ENCODE measurements at regions not wholly inside any gene's neighbourhood (a gene's known extent, or its start where the extent isn't known, plus 50 kb on each side); places are given as distances from the start of the nearest gene placed in this dataset.
"Not testable (repeated sequence)": the region's sequence is repeated elsewhere in the genome, so short reads cannot be mapped to it uniquely, and the experiment has no call there.

GRCh38 chr4:130995988-130996387, 1900.0 kb downstream of the C4orf33 start:
- H4K20me1 ChIP-seq, result no peaks in the 10 kb centered on the region
- TF ChIP-seq Cebpa-rat (IDR thresholded peaks at IDR 0.05), result no peak
- no peak overlapping the region for H3K4me2 ChIP-seq
- no peaks in the 10 kb centered on the region for H3K4me1 ChIP-seq
- no peak overlapping the region for H3K4me3 ChIP-seq
- H3K9ac ChIP-seq, result no peak overlapping the region
- no peak overlapping the region for H3K27ac ChIP-seq
- no peaks in the 10 kb centered on the region for H3K36me3 ChIP-seq
- no peaks in the 10 kb centered on the region for H3K27me3 ChIP-seq
- no peaks in the 10 kb centered on the region for H3K9me3 ChIP-seq (replicated peaks in 1 of 11)

- no peak for TF ChIP-seq Cebpa-rat (IDR thresholded peaks at IDR 0.05)
- Histone ChIP-seq H3K4me1 (no peaks in the 10 kb centered on the region), H3K9ac (no peak overlapping the region), H3K36me3 (no peaks in the 10 kb centered on the region), H3K27me3 (no peaks in the 10 kb centered on the region), H3K27ac (no peak overlapping the region), H3K4me3 (no peak overlapping the region), H3K4me2 (no peak overlapping the region), H4K20me1 (no peaks in the 10 kb centered on the region), H3K9me3 (replicated peaks in 1 of 11) (no peaks in the 10 kb centered on the region)
Observed at GRCh38 chr4:131001371-131001770, 1905.4 kb downstream of the C4orf33 start.

- Histone ChIP-seq H3K36me3 (no peaks in the 10 kb centered on the region), H3K27ac (no peak overlapping the region), H3K4me2 (no peak overlapping the region), H3K9me3 (replicated peaks in 1 of 11) (no peaks in the 10 kb centered on the region), H4K20me1 (no peaks in the 10 kb centered on the region), H3K4me3 (no peak overlapping the region), H3K27me3 (no peaks in the 10 kb centered on the region), H3K4me1 (no peaks in the 10 kb centered on the region), H3K9ac (no peak overlapping the region)
- no peak for TF ChIP-seq Cebpa-rat (IDR thresholded peaks at IDR 0.05)
Observed at GRCh38 chr4:131002132-131002531, 1906.2 kb downstream of the C4orf33 start.

- no peak for TF ChIP-seq Cebpa-rat (IDR thresholded peaks at IDR 0.05)
- H3K27me3 ChIP-seq, result no peaks in the 10 kb centered on the region
- H3K9ac ChIP-seq, result no peak overlapping the region
- no peaks in the 10 kb centered on the region for H3K36me3 ChIP-seq
- H3K27ac ChIP-seq, result no peak overlapping the region
- no peak overlapping the region for H3K4me2 ChIP-seq
- no peak overlapping the region for H3K4me3 ChIP-seq
- H3K4me1 ChIP-seq, result no peaks in the 10 kb centered on the region
- H4K20me1 ChIP-seq, result no peaks in the 10 kb centered on the region
- H3K9me3 ChIP-seq (replicated peaks in 1 of 11), result peaks cover 0 to 10% (median 5%) of the 10 kb centered on the region in 11 experiments; a peak in 5 of 22 replicates
Observed at GRCh38 chr4:131006388-131006787, 1910.4 kb downstream of the C4orf33 start.

- not testable (repeated sequence) for H4K20me1 ChIP-seq, H3K4me2 ChIP-seq, H3K9ac ChIP-seq, H3K36me3 ChIP-seq, H3K4me1 ChIP-seq, H3K27ac ChIP-seq, H3K4me3 ChIP-seq, H3K27me3 ChIP-seq
- H3K9me3 ChIP-seq (replicated peaks in 1 of 11), result peaks cover 0 to 10% (median 5%) of the 10 kb centered on the region in 11 experiments; a peak in 5 of 22 replicates
Observed at GRCh38 chr4:131011961-131012360, 1916.0 kb downstream of the C4orf33 start.

GRCh38 chr4:131013226-131013625, 1917.3 kb downstream of the C4orf33 start:
- Histone ChIP-seq H3K27ac (no peak overlapping the region), H3K27me3 (no peaks in the 10 kb centered on the region), H3K9me3 (replicated peaks in 1 of 11) (peaks cover 0 to 10% (median 5%) of the 10 kb centered on the region in 11 experiments; a peak in 5 of 22 replicates), H3K4me2 (no peak overlapping the region), H3K4me1 (no peaks in the 10 kb centered on the region), H3K4me3 (no peak overlapping the region), H3K9ac (no peak overlapping the region), H3K36me3 (no peaks in the 10 kb centered on the region), H4K20me1 (no peaks in the 10 kb centered on the region)
- TF ChIP-seq Cebpa-rat (IDR thresholded peaks at IDR 0.05), result no peak

GRCh38 chr4:131026771-131027170, 1930.8 kb downstream of the C4orf33 start:
- H3K4me3 ChIP-seq, result no peak overlapping the region
- H3K36me3 ChIP-seq, result no peaks in the 10 kb centered on the region
- H3K4me2 ChIP-seq, result no peak overlapping the region
- H3K27ac ChIP-seq, result no peak overlapping the region
- no peaks in the 10 kb centered on the region for H3K27me3 ChIP-seq
- no peaks in the 10 kb centered on the region for H3K9me3 ChIP-seq (replicated peaks in 1 of 11)
- TF ChIP-seq Cebpa-rat (IDR thresholded peaks at IDR 0.05), result no peak
- H4K20me1 ChIP-seq, result no peaks in the 10 kb centered on the region
- H3K4me1 ChIP-seq, result no peaks in the 10 kb centered on the region
- no peak overlapping the region for H3K9ac ChIP-seq

GRCh38 chr4:131044368-131044767, 1948.4 kb downstream of the C4orf33 start:
- no peaks in the 10 kb centered on the region for H3K27me3 ChIP-seq
- H3K9me3 ChIP-seq (replicated peaks in 1 of 11), result no peaks in the 10 kb centered on the region
- H3K36me3 ChIP-seq, result no peaks in the 10 kb centered on the region
- H3K9ac ChIP-seq, result no peak overlapping the region
- H3K4me3 ChIP-seq, result no peak overlapping the region
- H4K20me1 ChIP-seq, result no peaks in the 10 kb centered on the region
- H3K4me2 ChIP-seq, result no peak overlapping the region
- H3K27ac ChIP-seq, result no peak overlapping the region
- no peak for TF ChIP-seq Cebpa-rat (IDR thresholded peaks at IDR 0.05)
- no peaks in the 10 kb centered on the region for H3K4me1 ChIP-seq

- TF ChIP-seq Cebpa-rat (IDR thresholded peaks at IDR 0.05), result no peak
- H3K4me2 ChIP-seq, result no peak overlapping the region
- no peak overlapping the region for H3K27ac ChIP-seq
- no peaks in the 10 kb centered on the region for H3K4me1 ChIP-seq
- no peak overlapping the region for H3K9ac ChIP-seq
- no peaks in the 10 kb centered on the region for H3K36me3 ChIP-seq
- no peaks in the 10 kb centered on the region for H4K20me1 ChIP-seq
- no peaks in the 10 kb centered on the region for H3K27me3 ChIP-seq
- H3K9me3 ChIP-seq (replicated peaks in 1 of 11), result no peaks in the 10 kb centered on the region
- H3K4me3 ChIP-seq, result no peak overlapping the region
Observed at GRCh38 chr4:131046821-131047220, 1950.9 kb downstream of the C4orf33 start.

- no peak for TF ChIP-seq Cebpa-rat (IDR thresholded peaks at IDR 0.05)
- Histone ChIP-seq H3K4me3 (no peak overlapping the region), H4K20me1 (no peaks in the 10 kb centered on the region), H3K9ac (no peak overlapping the region), H3K4me2 (no peak overlapping the region), H3K27ac (no peak overlapping the region), H3K9me3 (replicated peaks in 1 of 11) (peaks cover 0 to 7% (median 4%) of the 10 kb centered on the region in 11 experiments; a peak in 5 of 22 replicates), H3K27me3 (no peaks in the 10 kb centered on the region), H3K4me1 (peaks cover 0 to 5% (median 0%) of the 10 kb centered on the region in 10 experiments; a peak in 1 of 20 replicates), H3K36me3 (no peaks in the 10 kb centered on the region)
Observed at GRCh38 chr4:131052646-131053045, 1956.7 kb downstream of the C4orf33 start.

All from BLaER1 treated with 17β-estradiol and CSF1 and Interleukin-3, amounts not matched to agents 10 nM and 100 nM (cell line).